HG02884 (cell line): ENCODE measurements at regions not wholly inside any gene's neighbourhood (a gene's known extent, or its start where the extent isn't known, plus 50 kb on each side); places are given as distances from the start of the nearest gene placed in this dataset.

ENCODE experiments used
- ATAC-seq: cut with Tn5 transposase; IDR thresholded peaks from one replicate; pipeline ENCODE4 v1.9.1; 2021; ENCODE audit warnings: mild to moderate bottlenecking, moderate library complexity; ENCODE audit not compliant: unreplicated experiment

DNA sequence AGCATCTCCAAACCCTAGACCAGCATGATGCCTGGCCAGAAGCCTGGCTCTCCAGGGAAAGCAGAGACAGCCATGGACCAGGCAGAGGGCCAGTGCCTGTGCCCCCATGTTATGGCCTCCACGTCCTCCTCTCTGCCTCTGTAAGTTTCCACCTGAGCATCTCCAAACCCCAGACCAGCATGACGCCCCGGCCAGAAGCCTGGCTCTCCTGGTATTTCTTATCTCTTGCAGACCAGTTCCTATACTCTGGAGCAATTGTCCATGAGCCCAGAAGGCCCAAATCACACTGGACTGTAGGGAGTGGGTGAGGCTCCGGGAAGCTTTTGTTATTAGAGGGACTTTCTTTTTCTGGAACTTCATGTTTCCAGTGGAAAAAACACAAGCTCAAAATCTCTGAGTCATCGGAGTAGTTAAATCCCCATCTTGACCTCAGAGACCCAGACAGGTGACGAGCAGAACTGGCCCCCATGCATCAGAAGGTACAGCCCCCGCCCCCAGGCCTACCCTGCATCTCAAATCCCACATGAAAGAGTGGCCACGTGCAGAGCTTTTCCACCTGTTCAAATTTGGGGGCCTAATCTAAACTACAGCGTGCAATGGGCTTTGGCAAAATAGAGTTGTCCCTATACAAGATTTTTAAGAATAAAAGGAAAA lies 110.2 kb upstream of the FOXQ1 start:
- ATAC-seq = no peak

- ATAC-seq = no peak
Measured at GRCh38 chr6:1200409-1201101, 111.3 kb upstream of the FOXQ1 start.

- no peak for ATAC-seq
Measured at GRCh38 chr6:1200081-1200408, 111.9 kb upstream of the FOXQ1 start.

DNA sequence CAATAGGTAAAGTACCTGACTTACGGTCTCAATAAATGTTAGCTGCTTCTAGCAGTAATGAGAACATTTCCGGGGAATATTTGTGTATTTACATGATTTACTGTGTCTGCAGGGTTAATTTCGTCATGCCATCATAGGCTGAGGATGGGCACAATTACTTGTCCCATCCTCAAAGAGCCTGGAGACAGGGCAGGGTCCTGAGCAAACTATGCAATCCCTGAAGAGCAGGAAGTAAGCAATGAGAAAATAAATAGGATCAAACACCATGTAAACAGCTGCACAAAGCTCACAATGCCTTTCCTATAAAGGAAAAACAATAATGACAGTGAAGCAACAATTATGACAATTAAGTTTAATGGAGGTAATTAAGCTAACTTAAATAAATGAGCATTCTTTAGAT lies 114.6 kb upstream of the FOXQ1 start:
- ATAC-seq = no peak

DNA sequence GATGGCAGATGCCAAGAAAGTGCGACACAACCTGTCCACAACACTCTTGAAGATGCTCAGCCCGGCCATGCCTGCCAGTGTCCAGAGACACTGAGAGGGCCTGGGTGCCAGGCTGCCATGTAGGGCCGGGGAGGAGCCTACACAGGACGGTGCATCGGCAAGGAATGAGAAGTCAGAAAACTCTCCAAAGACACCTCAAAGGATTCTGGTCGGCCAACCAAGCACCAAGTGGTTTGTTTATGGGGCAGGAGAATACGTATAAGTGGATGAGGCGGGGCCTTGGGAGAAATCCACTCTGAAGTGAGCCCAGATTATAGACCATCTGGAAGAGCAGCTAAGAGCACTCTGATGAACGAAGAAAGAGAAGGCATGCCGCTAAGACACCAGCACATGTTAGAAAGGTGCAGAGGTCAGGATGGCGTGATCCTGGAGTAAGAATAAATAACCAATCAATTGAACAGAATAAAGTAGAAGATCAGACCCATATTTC lies 120.7 kb upstream of the FOXQ1 start:
- ATAC-seq = no peak

GRCh38 chr6:1190366-1190765 lies 121.5 kb upstream of the FOXQ1 start:
- no peak for ATAC-seq

DNA sequence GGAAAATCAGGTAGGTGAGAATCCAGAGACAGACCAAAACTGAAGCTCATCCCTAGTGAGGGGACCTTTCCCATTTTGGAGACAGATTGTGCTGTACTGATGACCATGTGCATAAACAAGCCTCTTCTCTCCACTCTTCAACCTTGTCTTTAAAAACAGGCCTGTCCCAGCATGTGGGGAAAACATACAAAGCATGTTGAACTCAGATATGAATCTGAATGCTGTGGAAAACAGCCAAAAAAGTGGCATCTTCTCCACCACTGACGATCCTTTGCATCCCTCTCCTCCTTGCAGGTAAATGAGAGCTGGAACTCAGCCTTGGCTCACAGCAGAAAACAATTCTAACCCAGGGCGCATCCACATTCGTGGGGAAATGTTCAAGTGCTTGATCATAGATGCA lies 123.7 kb upstream of the FOXQ1 start:
- no peak for ATAC-seq

GRCh38 chr6:1187293-1188131 lies 124.4 kb upstream of the FOXQ1 start:
- no peak for ATAC-seq

- no peak for ATAC-seq
Measured at GRCh38 chr6:1184318-1184717, 127.6 kb upstream of the FOXQ1 start.

DNA sequence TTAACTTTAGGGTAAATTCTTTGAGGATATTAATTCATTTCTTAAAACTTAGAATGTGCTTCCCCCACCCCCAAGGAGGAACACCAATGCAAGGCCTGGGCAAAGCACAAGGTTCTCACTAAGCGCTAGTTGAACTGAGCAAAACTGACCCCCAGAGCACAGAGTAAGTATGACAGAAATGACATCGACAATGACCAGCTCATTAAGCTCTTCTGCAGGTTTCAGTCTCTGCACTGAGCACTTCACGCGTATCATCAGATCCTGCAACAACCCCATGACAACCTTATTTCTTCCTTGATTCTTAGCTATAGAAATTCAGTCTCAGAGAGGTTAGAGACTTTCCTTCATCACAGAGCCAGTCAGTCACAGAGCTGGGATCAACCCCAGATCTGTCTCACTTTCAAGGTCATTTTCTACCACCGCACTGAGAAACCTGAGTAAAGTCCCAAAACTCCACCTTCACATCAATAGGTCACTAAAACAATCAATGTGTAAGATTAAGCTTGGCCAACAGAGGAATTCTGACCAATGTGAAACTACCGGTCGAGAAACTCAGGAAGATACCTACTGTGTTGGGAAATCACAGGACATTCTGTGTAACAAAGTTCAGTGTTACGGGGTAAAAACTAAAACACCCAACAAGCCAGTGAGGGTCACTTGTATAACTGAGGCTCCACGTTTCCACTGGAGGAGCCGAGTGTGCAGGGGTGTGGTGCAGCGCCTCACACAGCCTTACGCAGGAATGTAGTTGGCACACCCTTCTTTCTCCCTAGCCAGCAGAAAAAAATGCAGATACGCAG lies 129.0 kb upstream of the FOXQ1 start:
- ATAC-seq = no peak

DNA sequence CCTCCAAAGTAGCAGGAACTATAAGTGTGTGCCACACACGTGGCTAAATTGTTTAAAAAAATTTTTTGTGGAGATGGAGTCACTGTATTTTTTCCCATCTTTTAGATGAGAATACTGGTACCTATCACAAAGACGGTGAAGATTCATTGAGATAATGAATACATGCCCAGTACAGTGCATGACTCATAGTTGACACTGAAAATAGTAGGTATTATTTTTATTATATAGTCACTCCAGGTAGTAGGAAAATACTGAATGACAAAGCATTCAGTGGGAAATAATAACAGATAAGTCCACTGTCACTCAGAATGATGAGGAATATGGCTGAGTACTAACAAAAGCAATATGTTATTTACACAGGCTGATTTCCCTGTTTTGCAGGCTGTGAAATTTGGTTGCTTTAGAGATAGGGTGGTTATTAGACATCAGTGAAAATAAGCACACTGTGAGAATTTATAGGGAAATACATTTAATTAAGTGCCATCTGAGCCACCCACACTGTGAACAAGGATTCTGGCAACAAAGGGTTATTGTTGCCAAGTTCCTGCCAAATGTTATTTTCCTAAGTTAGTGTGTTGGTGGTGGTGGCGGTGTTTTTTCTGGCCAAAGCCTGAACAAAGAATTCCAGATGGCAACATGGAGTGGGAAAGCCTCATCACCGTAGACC lies 129.8 kb upstream of the FOXQ1 start:
- no peak for ATAC-seq

DNA sequence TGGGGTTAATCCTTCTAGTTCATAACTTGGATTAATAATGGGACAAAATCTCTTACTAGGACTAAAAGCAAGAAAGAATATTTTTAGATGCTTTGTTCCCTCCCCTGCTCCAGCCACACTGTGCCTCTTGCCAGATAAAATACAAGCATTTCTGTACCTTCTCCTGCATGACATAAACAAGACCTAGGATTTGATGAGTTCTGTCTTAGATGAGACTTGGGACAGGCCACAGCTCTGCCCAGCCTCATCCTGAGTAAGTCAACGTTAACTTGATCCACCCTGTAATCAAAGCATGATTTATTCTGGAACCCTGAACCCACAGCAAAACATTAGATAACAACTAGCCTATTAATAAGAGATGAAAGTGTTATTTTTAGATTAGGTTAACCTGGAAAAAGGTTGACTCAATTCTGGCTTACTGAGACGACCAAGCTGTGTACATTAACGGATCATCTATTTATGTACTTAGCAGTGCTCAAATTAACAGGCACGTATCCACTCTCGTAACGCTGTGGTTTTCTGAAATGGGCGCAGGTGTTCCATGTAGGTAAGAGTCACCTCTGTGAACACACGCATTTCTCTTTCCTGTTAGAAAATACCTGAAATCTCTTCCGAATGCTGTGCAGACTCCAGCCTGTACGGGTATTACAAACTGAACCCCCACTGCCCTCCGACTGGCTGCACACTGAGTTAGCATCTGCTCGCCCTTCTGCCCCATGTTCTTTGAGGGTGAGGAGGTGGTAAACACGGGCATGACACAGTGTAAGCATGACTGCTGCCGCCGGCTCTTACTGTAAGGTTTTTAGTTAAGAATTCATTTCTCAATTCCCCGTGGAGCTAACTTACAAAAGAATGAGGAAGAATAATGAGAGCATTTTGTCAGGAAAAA lies 132.1 kb upstream of the FOXQ1 start:
- no peak for ATAC-seq

GRCh38 chr6:1178590-1178989 lies 133.3 kb upstream of the FOXQ1 start:
- no peak for ATAC-seq

GRCh38 chr6:1176567-1176966 lies 135.3 kb upstream of the FOXQ1 start:
- no peak for ATAC-seq

- ATAC-seq = no peak
Measured at GRCh38 chr6:1175877-1176276, 136.0 kb upstream of the FOXQ1 start.

- ATAC-seq = no peak
Measured at GRCh38 chr6:1170794-1171193, 141.1 kb upstream of the FOXQ1 start.

- ATAC-seq = no peak
Measured at GRCh38 chr6:1164600-1164999, 147.3 kb upstream of the FOXQ1 start.

DNA sequence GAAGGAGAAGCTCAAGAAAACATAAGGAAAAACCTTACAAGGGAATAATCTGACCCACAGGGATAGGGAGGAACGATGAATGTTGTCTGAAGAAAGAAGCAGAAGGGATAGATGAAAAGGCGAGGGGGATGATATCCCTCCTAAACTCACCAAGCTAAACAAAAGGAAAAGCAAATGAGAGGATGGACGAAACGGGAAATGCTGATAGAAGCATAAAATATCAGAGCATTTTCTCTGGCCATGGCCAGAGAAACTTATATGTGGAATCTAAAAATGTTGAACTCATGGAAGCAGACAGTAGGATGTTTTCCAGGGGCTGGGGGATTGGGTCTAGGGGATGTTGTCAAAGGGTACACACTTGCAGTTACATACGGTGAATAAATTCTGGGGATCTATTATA lies 148.4 kb upstream of the FOXQ1 start:
- ATAC-seq = no peak
